GM19043 (cell line): ENCODE measurements at regions not wholly inside any gene's neighbourhood (a gene's known extent, or its start where the extent isn't known, plus 50 kb on each side); places are given as distances from the start of the nearest gene placed in this dataset.
"Not testable (repeated sequence)": the region's sequence is repeated elsewhere in the genome, so short reads cannot be mapped to it uniquely, and the experiment has no call there.

Experiments used
- ATAC-seq: cut with Tn5 transposase; IDR thresholded peaks from one replicate; pipeline ENCODE4 v1.9.1; 2021; ENCODE audit warnings: low read depth; ENCODE audit not compliant: unreplicated experiment

- ATAC-seq, result no peak
These were observed 78.5 kb upstream of the MYL10 start for GRCh38 chr7:101707587-101707986.

- no peak for ATAC-seq
These were observed 79.1 kb upstream of the MYL10 start for GRCh38 chr7:101708223-101708622.

- no peak for ATAC-seq
These were observed 83.6 kb upstream of the MYL10 start for GRCh38 chr7:101712652-101713051.

- no peak for ATAC-seq
These were observed 85.0 kb upstream of the MYL10 start for GRCh38 chr7:101714097-101714496.

GRCh38 chr7:101717628-101718357 lies 88.7 kb upstream of the MYL10 start:
- no peak for ATAC-seq

GRCh38 chr7:101718363-101719122 lies 89.4 kb upstream of the MYL10 start:
- no peak for ATAC-seq

- ATAC-seq, result no peak
These were observed 90.0 kb upstream of the MYL10 start for GRCh38 chr7:101719123-101719470.

GRCh38 chr7:101720324-101720723 lies 91.2 kb upstream of the MYL10 start:
- no peak for ATAC-seq

GRCh38 chr7:101722247-101722646 lies 93.2 kb upstream of the MYL10 start:
- ATAC-seq, result no peak

GRCh38 chr7:101723835-101724234 lies 93.6 kb upstream of the CUX1 start:
- ATAC-seq, result no peak

GRCh38 chr7:101724957-101725356 lies 92.5 kb upstream of the CUX1 start:
- ATAC-seq, result no peak

- ATAC-seq, result no peak
These were observed 91.5 kb upstream of the CUX1 start for GRCh38 chr7:101725921-101726320.

- ATAC-seq, result no peak
These were observed 90.2 kb upstream of the CUX1 start for GRCh38 chr7:101727184-101727583.

GRCh38 chr7:101728128-101728527 lies 89.3 kb upstream of the CUX1 start:
- ATAC-seq, result no peak

- not testable (repeated sequence) for ATAC-seq
These were observed 88.6 kb upstream of the CUX1 start for GRCh38 chr7:101728873-101729240.

GRCh38 chr7:101729241-101729883 lies 88.1 kb upstream of the CUX1 start:
- ATAC-seq, result no peak

- no peak for ATAC-seq
These were observed 85.8 kb upstream of the CUX1 start for GRCh38 chr7:101731502-101732084.

GRCh38 chr7:101733713-101734475 lies 83.5 kb upstream of the CUX1 start:
- no peak for ATAC-seq

- no peak for ATAC-seq
These were observed 81.3 kb upstream of the CUX1 start for GRCh38 chr7:101736084-101736483.

- ATAC-seq, result no peak
These were observed 77.5 kb upstream of the CUX1 start for GRCh38 chr7:101739775-101740398.
